Fibroblast of lung (primary cell): ENCODE measurements at regions not wholly inside any gene's neighbourhood (a gene's known extent, or its start where the extent isn't known, plus 50 kb on each side); places are given as distances from the start of the nearest gene placed in this dataset.

Experiments used
- DNase-seq, 2 donors: peaks; one replicate each; pipeline versions ENCODE4 v3.0.0 to v3.0.0-alpha.2; 2010; ENCODE audit warnings: low read depth in 2 of 2
- H2AFZ ChIP-seq: 2 replicates; pipeline ENCODE4 v1.5.1; 2012; ENCODE audit warnings: low read length, control low read depth, inconsistent platforms
- H3K27ac ChIP-seq: 2 replicates; pipeline ENCODE4 v1.5.1; 2011; ENCODE audit warnings: low read length, control low read depth; ENCODE audit not compliant: insufficient read depth
- H3K27me3 ChIP-seq: 2 replicates; pipeline ENCODE4 v1.5.1; 2011; ENCODE audit warnings: mild to moderate bottlenecking, low read length; ENCODE audit not compliant: control insufficient read depth, insufficient read depth
- H3K36me3 ChIP-seq: 2 replicates; pipeline ENCODE4 v1.5.1; 2011; ENCODE audit warnings: low read length; ENCODE audit not compliant: control insufficient read depth, insufficient read depth
- H3K4me1 ChIP-seq: 2 replicates; pipeline ENCODE4 v1.5.1; 2011; ENCODE audit warnings: low read length; ENCODE audit not compliant: control insufficient read depth, insufficient read depth; ENCODE audit errors: extremely low read depth
- H3K4me2 ChIP-seq: 2 replicates; pipeline ENCODE4 v1.5.1; 2011; ENCODE audit warnings: low read length, control low read depth; ENCODE audit not compliant: insufficient read depth; ENCODE audit errors: extremely low read depth
- H3K4me3 ChIP-seq, 4 experiments: fragments of 200-600 bp in 1 of 4; sonication (generic) in 1 of 4; replicated peaks in 1 of 4; 2 replicates each; pipeline ENCODE4 v1.5.1; 2011 to 2016; ENCODE audit warnings: low read length in 4 of 4, low read depth in 3 of 4, mild to moderate bottlenecking in 3 of 4, control low read depth in 2 of 4, inconsistent platforms in 1 of 4, mixed read lengths in 1 of 4; ENCODE audit not compliant: insufficient read depth in 1 of 4; ENCODE audit errors: control extremely low read depth in 1 of 4
- H3K79me2 ChIP-seq: 2 replicates; pipeline ENCODE4 v1.5.1; 2012; ENCODE audit warnings: mild to moderate bottlenecking, low read length, inconsistent platforms; ENCODE audit not compliant: control insufficient read depth, insufficient read depth
- H3K9ac ChIP-seq: 2 replicates; pipeline ENCODE4 v1.5.1; 2011; ENCODE audit warnings: mild to moderate bottlenecking, low read length, control low read depth; ENCODE audit not compliant: insufficient read depth
- H3K9me3 ChIP-seq: 2 replicates; pipeline ENCODE4 v1.5.1; 2012; ENCODE audit warnings: low read depth, low read length; ENCODE audit not compliant: control insufficient read depth, insufficient read depth
- H4K20me1 ChIP-seq: 2 replicates; pipeline ENCODE4 v1.5.1; 2011; ENCODE audit warnings: low read length; ENCODE audit not compliant: control insufficient read depth, insufficient read depth; ENCODE audit errors: extremely low read depth
- CTCF ChIP-seq, 2 donors: IDR thresholded peaks in 1 of 2; conservative IDR thresholded peaks in 1 of 2; 1 replicate in 1 of 2; 2 replicates in 1 of 2; pipeline ENCODE4 v1.5.1; 2011 to 2012; ENCODE audit warnings: low read length in 2 of 2, control low read depth in 1 of 2, inconsistent platforms in 1 of 2, low read depth in 1 of 2, mild to moderate bottlenecking in 1 of 2
- EZH2 ChIP-seq: IDR thresholded peaks from 2 replicates; pipeline ENCODE4 v1.5.1; 2012; ENCODE audit warnings: low read length, control low read depth, mild to moderate bottlenecking; ENCODE audit errors: missing control alignments

GRCh38 chr9:108584860-108585259, 270.9 kb downstream of the ACTL7B start:
- Histone ChIP-seq H3K36me3 (no peaks in the 10 kb centered on the region), H2AFZ (no peak overlapping the region), H3K9ac (no peak overlapping the region), H3K27me3 (peaks cover 3% of the 10 kb centered on the region), H3K4me1 (no peaks in the 10 kb centered on the region), H3K27ac (no peak overlapping the region), H3K9me3 (no peaks in the 10 kb centered on the region), H3K4me3 (no peak overlapping the region), H3K4me2 (no peak overlapping the region), H3K79me2 (no peaks in the 10 kb centered on the region), H4K20me1 (no peaks in the 10 kb centered on the region)
- no peak for DNase-seq
- no peak for TF ChIP-seq EZH2
- TF ChIP-seq CTCF (conservative IDR thresholded peaks at IDR 0.05 in 1 of 2, IDR thresholded peaks at IDR 0.05 in 1 of 2; ENCODE audit: low read depth in 1 of 2, low read length in 2 of 2): no peak

GRCh38 chr9:108582726-108583125, 273.1 kb downstream of the ACTL7B start:
- no peak overlapping the region for H3K27ac ChIP-seq
- TF ChIP-seq CTCF (conservative IDR thresholded peaks at IDR 0.05 in 1 of 2, IDR thresholded peaks at IDR 0.05 in 1 of 2; ENCODE audit: low read depth in 1 of 2, low read length in 2 of 2) (no peak), EZH2 (no peak)

GRCh38 chr9:108579757-108580439, 275.9 kb downstream of the ACTL7B start:
- Histone ChIP-seq H4K20me1 (no peaks in the 10 kb centered on the region), H2AFZ (no peak overlapping the region), H3K4me1 (no peaks in the 10 kb centered on the region), H3K9ac (no peak overlapping the region), H3K4me2 (no peak overlapping the region), H3K9me3 (no peaks in the 10 kb centered on the region), H3K27me3 (peaks cover 3% of the 10 kb centered on the region), H3K79me2 (no peaks in the 10 kb centered on the region), H3K27ac (no peak overlapping the region), H3K36me3 (no peaks in the 10 kb centered on the region), H3K4me3 (no peak overlapping the region)
- TF ChIP-seq CTCF (conservative IDR thresholded peaks at IDR 0.05 in 1 of 2, IDR thresholded peaks at IDR 0.05 in 1 of 2; ENCODE audit: low read depth in 1 of 2, low read length in 2 of 2) (no peak), EZH2 (no peak)
- DNase-seq: no peak

More at GRCh38 chr9:108582726-108583125, 273.1 kb downstream of the ACTL7B start:
- no peak for DNase-seq
- H3K4me2 ChIP-seq: no peak overlapping the region
- no peaks in the 10 kb centered on the region for H3K4me1 ChIP-seq
- H4K20me1 ChIP-seq: no peaks in the 10 kb centered on the region
- H3K27me3 ChIP-seq: peaks cover 3% of the 10 kb centered on the region
- H2AFZ ChIP-seq: no peak overlapping the region
- H3K9ac ChIP-seq: no peak overlapping the region
- no peaks in the 10 kb centered on the region for H3K79me2 ChIP-seq
- no peaks in the 10 kb centered on the region for H3K36me3 ChIP-seq
- no peak overlapping the region for H3K4me3 ChIP-seq
- no peaks in the 10 kb centered on the region for H3K9me3 ChIP-seq
